HCT116 (cell line): ENCODE measurements at regions not wholly inside any gene's neighbourhood (a gene's known extent, or its start where the extent isn't known, plus 50 kb on each side); places are given as distances from the start of the nearest gene placed in this dataset.

ENCODE experiments used
- ATAC-seq: fragments of 200-7000 bp; cut with Tn5 transposase; 2 replicates; pipeline ENCODE4 v1.9.1; 2020; ENCODE audit warnings: mild to moderate bottlenecking, moderate library complexity
- BruUV-seq: library from RNA; stranded (reverse); fragments of 400-500 nt; replicated peaks from 2 replicates; lab custom pipeline; 2021; lab: Mats Ljungman, UMichigan
- CTCF ChIA-PET: fragments of 300-600 bp; sonication (Branson Sonifier 250); formaldehyde crosslinking; loops from one replicate; lab custom pipeline; 2021; ENCODE audit warnings: antibody characterized with exemption; lab: Charles Lee
- POLR2A ChIA-PET: fragments of 300-600, 350-600 bp; sonication (Branson Sonifier 250); formaldehyde crosslinking; loops from one replicate; lab custom pipeline; 2021; ENCODE audit warnings: antibody characterized with exemption; lab: Charles Lee
- RAD21 ChIA-PET, 2 experiments: fragments of 300-600 bp; sonication (Branson Sonifier 250); formaldehyde crosslinking; loops; one replicate each; lab custom pipeline; 2023; ENCODE audit warnings: low total read pairs in 2 of 2; ENCODE audit not compliant: uncharacterized antibody in 2 of 2, unreplicated experiment in 2 of 2, low non-redundant PET in 1 of 2; lab: Charles Lee
- DNase-seq: peaks from one replicate; pipeline ENCODE4 v3.0.0-alpha.2; 2010; ENCODE audit warnings: low read depth, low spot score
- H2AFZ ChIP-seq: fragments of 200-600 bp; shearing (Covaris generic), sonication (generic); 2 replicates; pipeline ENCODE4 v1.6.1; 2017; ENCODE audit warnings: low read depth, mixed run types, mixed read lengths, antibody characterized with exemption, low read length; ENCODE audit not compliant: poor library complexity, severe bottlenecking
- H3K27ac ChIP-seq: 2 replicates; pipeline ENCODE4 v1.5.1; 2012; ENCODE audit warnings: low read depth, low read length
- H3K27me3 ChIP-seq: fragments of 200-600 bp; sonication (generic); 2 replicates; pipeline ENCODE4 v1.6.1; 2016; ENCODE audit warnings: mixed run types, low read length, mixed read lengths; ENCODE audit not compliant: insufficient read depth
- H3K36me3 ChIP-seq, 2 experiments: fragments of 200-500 bp in 1 of 2; fragments of 200-600 bp in 1 of 2; sonication (Bioruptor generic) in 1 of 2; sonication (generic) in 1 of 2; 2 replicates each; pipeline versions ENCODE4 v1.5.1 to v1.6.1; 2014 to 2016; ENCODE audit warnings: low read length in 2 of 2, inconsistent platforms in 1 of 2, mixed read lengths in 1 of 2, mixed run types in 1 of 2; ENCODE audit not compliant: insufficient read depth in 2 of 2, control insufficient read depth in 1 of 2
- H3K4me1 ChIP-seq, 2 experiments: fragments of 200-600 bp in 1 of 2; sonication (generic) in 1 of 2; 2 replicates each; pipeline versions ENCODE4 v1.5.1 to v1.6.1; 2012 to 2017; ENCODE audit warnings: low read length in 2 of 2, inconsistent platforms in 1 of 2, mild to moderate bottlenecking in 1 of 2, mixed read lengths in 1 of 2, mixed run types in 1 of 2, moderate library complexity in 1 of 2; ENCODE audit not compliant: insufficient read depth in 2 of 2, control insufficient read depth in 1 of 2
- H3K4me2 ChIP-seq: fragments of 200-600 bp; sonication (generic); 2 replicates; pipeline ENCODE4 v1.6.1; 2017; ENCODE audit warnings: mixed run types, low read length, mixed read lengths
- H3K4me3 ChIP-seq, 2 experiments: fragments of 200-600 bp in 1 of 2; sonication (generic) in 1 of 2; replicated peaks in 1 of 2; 2 replicates each; pipeline ENCODE4 v1.5.1; 2011 to 2016; ENCODE audit warnings: low read length in 2 of 2, control low read depth in 1 of 2, low read depth in 1 of 2, mild to moderate bottlenecking in 1 of 2, mixed read lengths in 1 of 2, mixed run types in 1 of 2
- H3K79me2 ChIP-seq: fragments of 200-600 bp; sonication (generic); 2 replicates; pipeline ENCODE4 v1.6.1; 2017; ENCODE audit warnings: mild to moderate bottlenecking, mixed run types, low read length, moderate library complexity, mixed read lengths; ENCODE audit not compliant: insufficient read depth
- H3K9ac ChIP-seq: fragments of 200-600 bp; sonication (generic); 2 replicates; pipeline ENCODE4 v1.6.1; 2016; ENCODE audit warnings: low read length, mixed read lengths
- H3K9me2 ChIP-seq: fragments of 200-600 bp; sonication (generic), shearing (Covaris generic); 2 replicates; pipeline ENCODE4 v1.6.1; 2017; ENCODE audit warnings: mixed run types, mild to moderate bottlenecking, moderate library complexity; ENCODE audit not compliant: insufficient read depth
- H3K9me3 ChIP-seq, 2 experiments: fragments of 200-500 bp in 1 of 2; fragments of 200-600 bp in 1 of 2; sonication (Bioruptor generic) in 1 of 2; sonication (generic) in 1 of 2; 2 replicates each; pipeline ENCODE4 v1.6.1; 2014 to 2017; ENCODE audit warnings: low read length in 2 of 2, mixed read lengths in 2 of 2, inconsistent platforms in 1 of 2, low read depth in 1 of 2, mild to moderate bottlenecking in 1 of 2, mixed run types in 1 of 2, moderate library complexity in 1 of 2; ENCODE audit not compliant: control insufficient read depth in 1 of 2, insufficient read depth in 1 of 2
- H4K20me1 ChIP-seq: fragments of 200-600 bp; sonication (generic), shearing (Covaris generic); 2 replicates; pipeline ENCODE4 v1.6.1; 2017; ENCODE audit warnings: mixed run types, mild to moderate bottlenecking, moderate library complexity; ENCODE audit not compliant: insufficient read depth
- EZH2 ChIP-seq: fragments of 200-600 bp; sonication (generic); IDR thresholded peaks from 2 replicates; pipeline ENCODE4 v1.6.1; 2017; ENCODE audit warnings: antibody characterized with exemption, mixed run types
- EZH2phosphoT487 ChIP-seq: fragments of 200-600 bp; IDR thresholded peaks from 2 replicates; pipeline ENCODE4 v1.6.1; 2018; ENCODE audit warnings: antibody characterized with exemption, borderline replicate concordance
- JUND ChIP-seq: IDR thresholded peaks from 2 replicates; pipeline ENCODE4 v1.6.1; 2012
- POLR2A ChIP-seq: IDR thresholded peaks from 2 replicates; pipeline ENCODE4 v1.7.0; 2011; ENCODE audit warnings: borderline replicate concordance; ENCODE audit not compliant: insufficient read depth, insufficient read length; ENCODE audit errors: extremely low read depth
- YY1 ChIP-seq: IDR thresholded peaks from 2 replicates; pipeline ENCODE4 v1.6.1; 2011; ENCODE audit warnings: low read length, low read depth, moderate library complexity, mild to moderate bottlenecking; ENCODE audit not compliant: insufficient replicate concordance; ENCODE audit errors: extremely low read depth
- ZFX ChIP-seq: fragments of 450-650 bp; IDR thresholded peaks from 2 replicates; pipeline ENCODE4 v1.6.1; 2017
- intact Hi-C: fragments of 100-400 bp; cut with micrococcal nuclease; formaldehyde crosslinking; loops from 2 replicates; pipeline ENCODE4 v1.10.0; 2022

GRCh38 chr7:56229631-56230030 is 113.4 kb upstream of the NUPR2 start:
- no peaks in the 10 kb centered on the region for H3K9me2 ChIP-seq
- ChIA-PET CTCF (no interaction called here), POLR2A (no interaction called here), RAD21 (no interaction called here)
- H3K79me2 ChIP-seq, result no peaks in the 10 kb centered on the region
- H3K4me3 ChIP-seq, result no peak overlapping the region
- no TSS peak for BruUV-seq
- H3K4me2 ChIP-seq, result no peak overlapping the region
- ATAC-seq, result no peak
- intact Hi-C loops, result no loop called here
- no peaks in the 10 kb centered on the region; the same call in 1 of the 2 replicates for H4K20me1 ChIP-seq
- no peaks in the 10 kb centered on the region for H3K36me3 ChIP-seq
- H3K27ac ChIP-seq, result no peak overlapping the region
- H3K9ac ChIP-seq, result no peak overlapping the region
- H3K27me3 ChIP-seq, result no peaks in the 10 kb centered on the region; the same call in 1 of the 2 replicates
- no peaks in the 10 kb centered on the region for H3K9me3 ChIP-seq
- H2AFZ ChIP-seq, result no peak overlapping the region
- no peak for TF ChIP-seq YY1
- TF ChIP-seq EZH2phosphoT487, result no peak
- no peak for TF ChIP-seq JUND
- TF ChIP-seq ZFX, result no peak
- TF ChIP-seq POLR2A, result no peak
- H3K4me1 ChIP-seq, result no peaks in the 10 kb centered on the region
- no peak for DNase-seq

GRCh38 chr7:56222866-56223265 is 106.6 kb upstream of the NUPR2 start:
- no peaks in the 10 kb centered on the region for H3K79me2 ChIP-seq
- no peaks in the 10 kb centered on the region for H3K4me1 ChIP-seq
- H3K4me3 ChIP-seq, result no peak overlapping the region
- no TSS peak for BruUV-seq
- H3K27me3 ChIP-seq, result no peaks in the 10 kb centered on the region; the same call in 1 of the 2 replicates
- POLR2A ChIA-PET, result no interaction called here
- no peak overlapping the region for H2AFZ ChIP-seq
- H3K9me2 ChIP-seq, result no peaks in the 10 kb centered on the region
- no peak for DNase-seq
- intact Hi-C loops, result no loop called here
- no peak overlapping the region for H3K4me2 ChIP-seq
- TF ChIP-seq YY1, result no peak
- no peak for TF ChIP-seq EZH2
- no peak for TF ChIP-seq EZH2phosphoT487
- TF ChIP-seq, all 23 proteins: peak for 0
- Histone ChIP-seq H3K36me3 (no peaks in the 10 kb centered on the region), H4K20me1 (no peaks in the 10 kb centered on the region; the same call in 1 of the 2 replicates), H3K9ac (no peak overlapping the region), H3K27ac (no peak overlapping the region), H3K9me3 (no peaks in the 10 kb centered on the region)
- RAD21 ChIA-PET, result no interaction called here
- CTCF ChIA-PET, result no interaction called here
- ATAC-seq, result no peak
